ENCODE measurements at regions not wholly inside any gene's neighbourhood (a gene's known extent, or its start where the extent isn't known, plus 50 kb on each side); places are given as distances from the start of the nearest gene placed in this dataset.

- TF ChIP-seq CTCF (IDR thresholded peaks at IDR 0.05) (no peak), EP300 (IDR thresholded peaks at IDR 0.05) (no peak)
Measured at GRCh38 chr13:77832339-77833100, 86.1 kb downstream of the EDNRB start.
